ENCODE measurements at regions not wholly inside any gene's neighbourhood (a gene's known extent, or its start where the extent isn't known, plus 50 kb on each side); places are given as distances from the start of the nearest gene placed in this dataset.

DNA sequence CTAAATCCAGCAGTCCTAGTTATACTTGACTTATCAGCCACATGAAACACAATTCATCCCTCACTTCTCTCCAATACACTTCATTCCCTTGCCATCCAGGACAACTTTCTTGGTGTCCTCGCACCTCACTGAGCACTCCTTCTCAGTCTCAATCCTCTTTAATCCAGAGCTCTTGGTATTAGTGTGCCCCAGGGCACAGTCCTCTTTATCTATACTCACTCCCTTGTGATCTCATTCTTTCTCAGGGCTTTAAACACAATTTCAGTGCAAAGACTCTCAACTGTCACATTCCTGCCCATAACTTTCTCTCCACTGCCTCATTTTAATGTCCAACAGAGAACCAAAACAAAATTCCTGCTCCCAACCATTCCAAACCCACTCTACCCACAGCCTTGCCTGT is 60.8 kb upstream of the SPOPL start:
- FAIRE-seq (no peak), DNase-seq (ENCODE audit: low read depth) (no peak)
- Mint-ChIP-seq H3K9me3 (ENCODE audit: unreplicated experiment) (no peaks in the 10 kb centered on the region), H3K4me1 (ENCODE audit: low read depth, unreplicated experiment) (peaks cover 4% of the 10 kb centered on the region), H3K4me3 (ENCODE audit: unreplicated experiment) (no peak overlapping the region), H3K36me3 (ENCODE audit: low read depth, unreplicated experiment) (no peaks in the 10 kb centered on the region), H3K27ac (ENCODE audit: unreplicated experiment) (no peak overlapping the region), H3K27me3 (ENCODE audit: low read depth, unreplicated experiment) (no peaks in the 10 kb centered on the region)
- Histone ChIP-seq H3K36me3 (ENCODE audit: insufficient read depth, low read length) (no peaks in the 10 kb centered on the region), H3K9ac (ENCODE audit: low read length) (no peak overlapping the region), H3K4me3 (ENCODE audit: insufficient read depth, low read depth, low read length) (no peak overlapping the region), H3K4me2 (ENCODE audit: low read length) (no peak overlapping the region), H3K27me3 (ENCODE audit: insufficient read depth, low read length) (no peaks in the 10 kb centered on the region), H3K9me3 (ENCODE audit: insufficient read depth, low read depth, low read length) (no peaks in the 10 kb centered on the region), H2AFZ (ENCODE audit: low read depth, low read length) (no peak overlapping the region), H3K27ac (ENCODE audit: low read depth, low read length) (no peak overlapping the region), H4K20me1 (ENCODE audit: insufficient read depth, low read length) (no peaks in the 10 kb centered on the region), H3K4me1 (ENCODE audit: insufficient read depth, low read length) (no peaks in the 10 kb centered on the region), H3K79me2 (ENCODE audit: insufficient read depth, low read length) (no peaks in the 10 kb centered on the region)
- no peak for TF ChIP-seq EZH2 (IDR thresholded peaks at IDR 0.05; ENCODE audit: insufficient read depth, low read length)
- TF ChIP-seq, protein P1, sequence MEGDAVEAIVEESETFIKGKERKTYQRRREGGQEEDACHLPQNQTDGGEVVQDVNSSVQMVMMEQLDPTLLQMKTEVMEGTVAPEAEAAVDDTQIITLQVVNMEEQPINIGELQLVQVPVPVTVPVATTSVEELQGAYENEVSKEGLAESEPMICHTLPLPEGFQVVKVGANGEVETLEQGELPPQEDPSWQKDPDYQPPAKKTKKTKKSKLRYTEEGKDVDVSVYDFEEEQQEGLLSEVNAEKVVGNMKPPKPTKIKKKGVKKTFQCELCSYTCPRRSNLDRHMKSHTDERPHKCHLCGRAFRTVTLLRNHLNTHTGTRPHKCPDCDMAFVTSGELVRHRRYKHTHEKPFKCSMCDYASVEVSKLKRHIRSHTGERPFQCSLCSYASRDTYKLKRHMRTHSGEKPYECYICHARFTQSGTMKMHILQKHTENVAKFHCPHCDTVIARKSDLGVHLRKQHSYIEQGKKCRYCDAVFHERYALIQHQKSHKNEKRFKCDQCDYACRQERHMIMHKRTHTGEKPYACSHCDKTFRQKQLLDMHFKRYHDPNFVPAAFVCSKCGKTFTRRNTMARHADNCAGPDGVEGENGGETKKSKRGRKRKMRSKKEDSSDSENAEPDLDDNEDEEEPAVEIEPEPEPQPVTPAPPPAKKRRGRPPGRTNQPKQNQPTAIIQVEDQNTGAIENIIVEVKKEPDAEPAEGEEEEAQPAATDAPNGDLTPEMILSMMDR (IDR thresholded peaks at IDR 0.05; ENCODE audit: insufficient read depth, low read depth, low read length) = no peak

DNA sequence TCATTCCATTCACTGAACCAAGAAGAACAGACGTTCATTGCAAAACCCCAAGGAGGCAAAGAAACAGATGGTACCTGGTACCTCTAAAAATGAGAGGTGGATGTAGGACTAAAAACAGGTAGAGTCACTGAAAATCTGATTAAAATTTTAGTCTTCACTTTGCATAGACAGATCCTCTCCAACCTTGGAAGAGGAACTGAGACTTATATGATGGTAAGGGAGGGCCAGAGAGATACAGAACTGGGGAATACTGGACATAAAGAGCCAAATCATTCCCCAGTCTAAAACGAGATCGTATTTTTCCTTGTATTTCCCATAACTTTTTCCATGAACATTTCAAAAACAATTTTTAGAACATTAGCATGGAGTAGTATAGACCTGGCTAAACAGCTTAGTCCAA is 59.7 kb upstream of the SPOPL start:
- DNase-seq (ENCODE audit: low read depth) = no peak
- Histone ChIP-seq H3K79me2 (ENCODE audit: insufficient read depth, low read length) (no peaks in the 10 kb centered on the region), H3K4me2 (ENCODE audit: low read length) (no peak overlapping the region), H3K36me3 (ENCODE audit: insufficient read depth, low read length) (no peaks in the 10 kb centered on the region), H4K20me1 (ENCODE audit: insufficient read depth, low read length) (no peaks in the 10 kb centered on the region), H2AFZ (ENCODE audit: low read depth, low read length) (no peak overlapping the region), H3K4me3 (ENCODE audit: insufficient read depth, low read depth, low read length) (no peak overlapping the region), H3K27ac (ENCODE audit: low read depth, low read length) (no peak overlapping the region), H3K9me3 (ENCODE audit: insufficient read depth, low read depth, low read length) (no peaks in the 10 kb centered on the region), H3K9ac (ENCODE audit: low read length) (no peak overlapping the region), H3K27me3 (ENCODE audit: insufficient read depth, low read length) (no peaks in the 10 kb centered on the region), H3K4me1 (ENCODE audit: insufficient read depth, low read length) (no peaks in the 10 kb centered on the region)
- H3K36me3 Mint-ChIP-seq (ENCODE audit: low read depth, unreplicated experiment) = no peaks in the 10 kb centered on the region
- H3K4me1 Mint-ChIP-seq (ENCODE audit: low read depth, unreplicated experiment) = peaks cover 4% of the 10 kb centered on the region
- FAIRE-seq = no peak
- no peak overlapping the region for H3K27ac Mint-ChIP-seq (ENCODE audit: unreplicated experiment)
- no peak overlapping the region for H3K4me3 Mint-ChIP-seq (ENCODE audit: unreplicated experiment)
- no peaks in the 10 kb centered on the region for H3K27me3 Mint-ChIP-seq (ENCODE audit: low read depth, unreplicated experiment)
- H3K9me3 Mint-ChIP-seq (ENCODE audit: unreplicated experiment) = no peaks in the 10 kb centered on the region
- TF ChIP-seq, protein P1 (IDR thresholded peaks at IDR 0.05; ENCODE audit: insufficient read depth, low read depth, low read length) = no peak
- no peak for TF ChIP-seq EZH2 (IDR thresholded peaks at IDR 0.05; ENCODE audit: insufficient read depth, low read length)

GRCh38 chr2:138444411-138444810 is 57.2 kb upstream of the SPOPL start:
- H3K27me3 Mint-ChIP-seq (ENCODE audit: low read depth, unreplicated experiment) = no peaks in the 10 kb centered on the region
- H4K20me1 ChIP-seq (ENCODE audit: insufficient read depth, low read length) = no peaks in the 10 kb centered on the region
- H3K9me3 Mint-ChIP-seq (ENCODE audit: unreplicated experiment) = no peaks in the 10 kb centered on the region
- no peak overlapping the region for H3K4me2 ChIP-seq (ENCODE audit: low read length)
- no peak overlapping the region for H3K4me3 ChIP-seq (ENCODE audit: insufficient read depth, low read depth, low read length)
- DNase-seq (ENCODE audit: low read depth) (no peak), FAIRE-seq (no peak)
- no peak overlapping the region for H2AFZ ChIP-seq (ENCODE audit: low read depth, low read length)
- TF ChIP-seq, protein P1 (IDR thresholded peaks at IDR 0.05; ENCODE audit: insufficient read depth, low read depth, low read length) = no peak
- TF ChIP-seq EZH2 (IDR thresholded peaks at IDR 0.05; ENCODE audit: insufficient read depth, low read length) = no peak
- no peaks in the 10 kb centered on the region for H3K27me3 ChIP-seq (ENCODE audit: insufficient read depth, low read length)
- H3K27ac ChIP-seq (ENCODE audit: low read depth, low read length) = no peak overlapping the region
- H3K4me1 ChIP-seq (ENCODE audit: insufficient read depth, low read length) = no peaks in the 10 kb centered on the region
- no peaks in the 10 kb centered on the region for H3K9me3 ChIP-seq (ENCODE audit: insufficient read depth, low read depth, low read length)
- peaks cover 4% of the 10 kb centered on the region for H3K4me1 Mint-ChIP-seq (ENCODE audit: low read depth, unreplicated experiment)
- H3K27ac Mint-ChIP-seq (ENCODE audit: unreplicated experiment) = no peak overlapping the region
- no peaks in the 10 kb centered on the region for H3K36me3 Mint-ChIP-seq (ENCODE audit: low read depth, unreplicated experiment)
- H3K36me3 ChIP-seq (ENCODE audit: insufficient read depth, low read length) = no peaks in the 10 kb centered on the region
- no peak overlapping the region for H3K9ac ChIP-seq (ENCODE audit: low read length)
- no peaks in the 10 kb centered on the region for H3K79me2 ChIP-seq (ENCODE audit: insufficient read depth, low read length)
- H3K4me3 Mint-ChIP-seq (ENCODE audit: unreplicated experiment) = no peak overlapping the region
